H1 (cell line): ENCODE measurements at regions not wholly inside any gene's neighbourhood (a gene's known extent, or its start where the extent isn't known, plus 50 kb on each side); places are given as distances from the start of the nearest gene placed in this dataset.

Experiments
- KDM5A ChIP-seq: fragments of 200-600 bp; IDR thresholded peaks from 2 replicates; pipeline ENCODE4 v1.7.1; 2012; ENCODE audit warnings: mild to moderate bottlenecking, low read length, inconsistent platforms, mixed read lengths
- SP2 ChIP-seq: IDR thresholded peaks from 2 replicates; pipeline ENCODE4 v1.6.1; 2012; ENCODE audit warnings: mild to moderate bottlenecking, low read length, inconsistent platforms
- TAF7 ChIP-seq: optimal IDR thresholded peaks from 2 replicates; pipeline ENCODE3; 2011; ENCODE audit warnings: low read depth, mild to moderate bottlenecking, inconsistent platforms, low read length, moderate library complexity, borderline replicate concordance
- TCF12 ChIP-seq: IDR thresholded peaks from 2 replicates; pipeline ENCODE4 v1.6.1; 2011; ENCODE audit warnings: low read depth, mild to moderate bottlenecking, low read length

GRCh38 chr1:208743361-208743760 lies 499.2 kb upstream of the PLXNA2 start (continued):
- TF ChIP-seq TCF12, result no peak
- no peak for TF ChIP-seq TAF7
- no peak for TF ChIP-seq SP2
- TF ChIP-seq KDM5A, result no peak
